NK-92 (cell line): ENCODE measurements at regions not wholly inside any gene's neighbourhood (a gene's known extent, or its start where the extent isn't known, plus 50 kb on each side); places are given as distances from the start of the nearest gene placed in this dataset.

ENCODE experiments used
- DNase-seq: peaks from one replicate; lab custom pipeline; 2025; ENCODE audit not compliant: unreplicated experiment; lab: John Stamatoyannopoulos, UW

- DNase-seq = no peak
Observed at GRCh38 chr10:78716043-78716660, 352.6 kb upstream of the ZMIZ1 start.

- DNase-seq = no peak
Observed at GRCh38 chr10:78717200-78717599, 351.6 kb upstream of the ZMIZ1 start.

- no peak for DNase-seq
Observed at GRCh38 chr10:78718032-78718572, 350.7 kb upstream of the ZMIZ1 start.

- DNase-seq = no peak
Observed at GRCh38 chr10:78719276-78719675, 349.5 kb upstream of the ZMIZ1 start.

GRCh38 chr10:78720091-78720490, 348.7 kb upstream of the ZMIZ1 start:
- no peak for DNase-seq

- no peak for DNase-seq
Observed at GRCh38 chr10:78721231-78721630, 347.5 kb upstream of the ZMIZ1 start.

GRCh38 chr10:78724846-78725245, 343.9 kb upstream of the ZMIZ1 start:
- DNase-seq = no peak

GRCh38 chr10:78726171-78726570, 342.6 kb upstream of the ZMIZ1 start:
- no peak for DNase-seq

- DNase-seq = no peak
Observed at GRCh38 chr10:78727251-78727650, 341.5 kb upstream of the ZMIZ1 start.

- DNase-seq = no peak
Observed at GRCh38 chr10:78727728-78728127, 341.0 kb upstream of the ZMIZ1 start.

GRCh38 chr10:78728176-78728575, 340.6 kb upstream of the ZMIZ1 start:
- no peak for DNase-seq

GRCh38 chr10:78729366-78729765, 339.4 kb upstream of the ZMIZ1 start:
- no peak for DNase-seq

- no peak for DNase-seq
Observed at GRCh38 chr10:78729800-78730199, 339.0 kb upstream of the ZMIZ1 start.

- no peak for DNase-seq
Observed at GRCh38 chr10:78730754-78731153, 338.0 kb upstream of the ZMIZ1 start.

- DNase-seq = no peak
Observed at GRCh38 chr10:78731675-78732074, 337.1 kb upstream of the ZMIZ1 start.

- no peak for DNase-seq
Observed at GRCh38 chr10:78732381-78732780, 336.4 kb upstream of the ZMIZ1 start.

GRCh38 chr10:78736926-78737630, 331.7 kb upstream of the ZMIZ1 start:
- no peak for DNase-seq

- DNase-seq = no peak
Observed at GRCh38 chr10:78737883-78738856, 330.6 kb upstream of the ZMIZ1 start.

- no peak for DNase-seq
Observed at GRCh38 chr10:78738861-78739260, 329.9 kb upstream of the ZMIZ1 start.

- DNase-seq = no peak
Observed at GRCh38 chr10:78739444-78740053, 329.2 kb upstream of the ZMIZ1 start.
